DOHH2 (cell line): ENCODE measurements at regions not wholly inside any gene's neighbourhood (a gene's known extent, or its start where the extent isn't known, plus 50 kb on each side); places are given as distances from the start of the nearest gene placed in this dataset.

ENCODE experiments used
- H3F3A ChIP-seq: fragments of 200-600 bp; sonication (generic), shearing (Covaris generic); 2 replicates; pipeline ENCODE4 v1.6.0; 2016; ENCODE audit warnings: antibody characterized with exemption, mild to moderate bottlenecking; ENCODE audit not compliant: control insufficient read depth, insufficient read depth
- H3K27ac ChIP-seq: fragments of 200-600 bp; sonication (generic); 2 replicates; pipeline ENCODE4 v1.5.1; 2014; ENCODE audit warnings: low read depth, mild to moderate bottlenecking, low read length, moderate library complexity
- H3K27me3 ChIP-seq: fragments of 200-600 bp; sonication (generic); 2 replicates; pipeline ENCODE4 v1.6.1; 2014; ENCODE audit warnings: mild to moderate bottlenecking, low read length, mixed read lengths; ENCODE audit not compliant: control insufficient read depth
- H3K36me3 ChIP-seq: fragments of 200-600 bp; sonication (generic); 2 replicates; pipeline ENCODE4 v1.6.1; 2014; ENCODE audit warnings: mild to moderate bottlenecking, low read length, moderate library complexity, mixed read lengths; ENCODE audit not compliant: control insufficient read depth
- H3K4me1 ChIP-seq: fragments of 200-600 bp; sonication (generic); 2 replicates; pipeline ENCODE4 v1.6.1; 2014; ENCODE audit warnings: mild to moderate bottlenecking, low read length, mixed read lengths; ENCODE audit not compliant: control insufficient read depth
- H3K4me2 ChIP-seq: fragments of 200-600 bp; sonication (generic); 2 replicates; pipeline ENCODE4 v1.6.0; 2014; ENCODE audit warnings: mild to moderate bottlenecking, low read length, moderate library complexity
- H3K4me3 ChIP-seq: fragments of 200-600 bp; sonication (generic); 2 replicates; pipeline ENCODE4 v1.5.1; 2014; ENCODE audit warnings: mild to moderate bottlenecking, low read length, mixed read lengths
- H3K79me2 ChIP-seq: fragments of 200-600 bp; sonication (generic); 2 replicates; pipeline ENCODE4 v1.6.1; 2014; ENCODE audit warnings: mild to moderate bottlenecking, low read length, mixed read lengths; ENCODE audit not compliant: control insufficient read depth
- H3K9me2 ChIP-seq: fragments of 200-600 bp; sonication (generic); replicated peaks from 2 replicates; pipeline ENCODE4 v1.6.1; 2014; ENCODE audit warnings: mild to moderate bottlenecking, low read length, mixed read lengths; ENCODE audit not compliant: control insufficient read depth
- H3K9me3 ChIP-seq: fragments of 200-600 bp; sonication (generic); 2 replicates; pipeline ENCODE4 v1.6.1; 2014; ENCODE audit warnings: antibody characterized with exemption, low read length, mixed read lengths; ENCODE audit not compliant: control insufficient read depth, insufficient read depth
- H4K20me1 ChIP-seq: fragments of 200-600 bp; sonication (generic); 2 replicates; pipeline ENCODE4 v1.6.0; 2014; ENCODE audit warnings: low read depth, mild to moderate bottlenecking, antibody characterized with exemption, low read length, moderate library complexity; ENCODE audit not compliant: control insufficient read depth, insufficient read depth
- EZH2phosphoT487 ChIP-seq: fragments of 200-600 bp; sonication (generic); IDR thresholded peaks from 2 replicates; pipeline ENCODE4 v1.6.1; 2017; ENCODE audit warnings: borderline replicate concordance, mild to moderate bottlenecking, antibody characterized with exemption, low read length, moderate library complexity, mixed read lengths
- TF ChIP-seq, protein P1 (sequence below): fragments of 200-600 bp; sonication (generic); IDR thresholded peaks from one replicate; pipeline ENCODE4 v1.5.1; 2014; ENCODE audit warnings: antibody characterized with exemption, mild to moderate bottlenecking, low read depth, low read length; ENCODE audit not compliant: poor library complexity, severe bottlenecking

DNA sequence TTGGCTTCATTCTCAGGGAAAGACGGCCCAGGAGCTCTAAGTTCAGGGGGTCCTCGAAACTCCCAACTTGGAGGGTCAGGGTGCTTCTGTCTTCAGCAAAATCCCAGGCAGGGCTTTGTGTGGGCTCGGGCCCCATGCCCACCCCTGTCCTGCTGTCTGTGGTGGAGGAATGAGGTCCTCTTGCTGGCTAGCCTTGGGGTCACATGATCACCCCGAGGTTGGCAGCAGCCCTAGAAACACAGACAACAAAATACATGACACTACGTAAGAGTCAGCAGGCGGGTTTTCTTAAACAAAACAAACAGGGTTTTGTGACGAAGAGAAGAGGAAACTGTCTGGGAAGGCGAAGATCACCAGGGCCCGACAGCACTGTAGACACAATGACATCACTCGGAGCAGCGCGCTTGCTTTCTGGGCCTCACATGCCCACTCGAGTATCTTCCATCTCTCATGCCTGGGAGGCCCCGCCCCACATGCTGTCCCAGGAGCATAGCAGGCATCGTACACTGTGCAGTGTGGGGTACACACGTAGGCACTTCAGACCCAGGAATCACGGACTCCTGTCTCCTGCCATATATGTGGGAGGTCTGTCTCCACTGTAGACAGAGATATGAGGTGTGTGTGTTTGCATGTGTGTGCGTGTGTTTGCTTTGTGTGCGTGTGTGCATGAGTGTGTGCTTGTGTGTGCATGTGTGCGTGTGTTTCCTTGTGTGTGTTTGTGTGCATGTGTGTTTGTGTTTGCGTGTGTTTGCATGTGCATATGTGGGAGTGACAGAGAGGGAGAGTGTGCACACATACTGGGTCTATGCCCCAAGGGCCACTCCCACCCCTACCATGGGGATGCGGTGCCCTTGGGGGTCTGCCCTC is 94.7 kb downstream of the SIK1 start:
- no peak overlapping the region for H3K27ac ChIP-seq
- H3F3A ChIP-seq = no peaks in the 10 kb centered on the region
- H3K9me2 ChIP-seq = no peaks in the 10 kb centered on the region
- TF ChIP-seq EZH2phosphoT487 = no peak
- TF ChIP-seq, protein P1, sequence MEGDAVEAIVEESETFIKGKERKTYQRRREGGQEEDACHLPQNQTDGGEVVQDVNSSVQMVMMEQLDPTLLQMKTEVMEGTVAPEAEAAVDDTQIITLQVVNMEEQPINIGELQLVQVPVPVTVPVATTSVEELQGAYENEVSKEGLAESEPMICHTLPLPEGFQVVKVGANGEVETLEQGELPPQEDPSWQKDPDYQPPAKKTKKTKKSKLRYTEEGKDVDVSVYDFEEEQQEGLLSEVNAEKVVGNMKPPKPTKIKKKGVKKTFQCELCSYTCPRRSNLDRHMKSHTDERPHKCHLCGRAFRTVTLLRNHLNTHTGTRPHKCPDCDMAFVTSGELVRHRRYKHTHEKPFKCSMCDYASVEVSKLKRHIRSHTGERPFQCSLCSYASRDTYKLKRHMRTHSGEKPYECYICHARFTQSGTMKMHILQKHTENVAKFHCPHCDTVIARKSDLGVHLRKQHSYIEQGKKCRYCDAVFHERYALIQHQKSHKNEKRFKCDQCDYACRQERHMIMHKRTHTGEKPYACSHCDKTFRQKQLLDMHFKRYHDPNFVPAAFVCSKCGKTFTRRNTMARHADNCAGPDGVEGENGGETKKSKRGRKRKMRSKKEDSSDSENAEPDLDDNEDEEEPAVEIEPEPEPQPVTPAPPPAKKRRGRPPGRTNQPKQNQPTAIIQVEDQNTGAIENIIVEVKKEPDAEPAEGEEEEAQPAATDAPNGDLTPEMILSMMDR = no peak
- no peaks in the 10 kb centered on the region for H3K36me3 ChIP-seq
- no peaks in the 10 kb centered on the region for H3K27me3 ChIP-seq
- H3K79me2 ChIP-seq = no peaks in the 10 kb centered on the region
- peaks cover 3% of the 10 kb centered on the region; the same call in 1 of the 2 replicates for H3K4me1 ChIP-seq
- no peak overlapping the region for H3K4me3 ChIP-seq
- H3K4me2 ChIP-seq = no peak overlapping the region
- H3K9me3 ChIP-seq = peaks cover 8% of the 10 kb centered on the region; the same call in 1 of the 2 replicates
- no peaks in the 10 kb centered on the region for H4K20me1 ChIP-seq

DNA sequence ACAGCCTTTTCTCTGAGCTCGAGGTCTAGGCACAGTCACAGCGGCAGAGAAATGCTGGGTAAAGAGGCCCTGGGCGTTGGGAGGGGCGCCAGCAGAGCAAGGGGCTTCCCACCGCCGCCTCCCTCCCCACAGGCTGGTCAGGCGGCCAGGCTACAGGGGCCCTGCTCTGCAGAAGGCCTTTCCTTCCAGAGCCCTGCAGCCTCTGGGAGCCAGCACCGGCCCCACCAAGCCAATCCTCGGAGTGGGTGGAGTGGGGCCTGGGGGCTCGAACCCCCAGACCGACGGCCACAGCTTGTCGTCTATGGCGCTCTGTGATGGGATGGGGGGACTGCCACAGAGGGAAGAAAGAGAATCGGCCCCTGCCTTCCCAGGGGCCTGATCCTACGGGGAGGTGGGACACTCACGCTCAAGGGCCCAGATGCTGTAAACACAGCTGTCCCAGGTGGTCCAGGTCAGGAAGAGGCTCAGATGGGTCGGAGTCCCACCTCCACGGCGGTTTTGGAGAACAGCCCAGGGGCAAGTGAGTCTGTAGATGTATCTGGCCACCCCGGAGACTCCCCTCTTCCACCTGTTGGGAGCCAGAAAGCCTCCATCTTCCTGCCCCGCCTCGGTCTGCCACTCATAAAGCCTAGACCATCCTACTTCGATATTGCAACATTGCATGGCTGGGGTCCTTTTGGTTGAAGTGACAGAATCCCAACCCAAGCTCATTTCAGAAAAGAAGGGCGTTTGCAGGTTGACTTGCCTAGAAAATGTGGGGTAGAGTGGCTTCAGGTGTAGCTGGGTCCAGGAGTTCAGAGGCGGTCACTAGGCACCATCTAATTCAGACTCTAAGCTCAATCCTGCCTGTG is 95.6 kb downstream of the SIK1 start:
- H3F3A ChIP-seq = no peaks in the 10 kb centered on the region
- H3K4me3 ChIP-seq = no peak overlapping the region
- no peak overlapping the region for H3K4me2 ChIP-seq
- no peak for TF ChIP-seq EZH2phosphoT487
- TF ChIP-seq, protein P1 = no peak
- H3K79me2 ChIP-seq = no peaks in the 10 kb centered on the region
- peaks cover 10% of the 10 kb centered on the region for H3K4me1 ChIP-seq
- H3K36me3 ChIP-seq = no peaks in the 10 kb centered on the region
- no peaks in the 10 kb centered on the region for H3K27me3 ChIP-seq
- H3K9me3 ChIP-seq = peaks cover 6% of the 10 kb centered on the region; the same call in 1 of the 2 replicates
- no peak overlapping the region for H3K27ac ChIP-seq
- H4K20me1 ChIP-seq = no peaks in the 10 kb centered on the region
- H3K9me2 ChIP-seq = no peaks in the 10 kb centered on the region

DNA sequence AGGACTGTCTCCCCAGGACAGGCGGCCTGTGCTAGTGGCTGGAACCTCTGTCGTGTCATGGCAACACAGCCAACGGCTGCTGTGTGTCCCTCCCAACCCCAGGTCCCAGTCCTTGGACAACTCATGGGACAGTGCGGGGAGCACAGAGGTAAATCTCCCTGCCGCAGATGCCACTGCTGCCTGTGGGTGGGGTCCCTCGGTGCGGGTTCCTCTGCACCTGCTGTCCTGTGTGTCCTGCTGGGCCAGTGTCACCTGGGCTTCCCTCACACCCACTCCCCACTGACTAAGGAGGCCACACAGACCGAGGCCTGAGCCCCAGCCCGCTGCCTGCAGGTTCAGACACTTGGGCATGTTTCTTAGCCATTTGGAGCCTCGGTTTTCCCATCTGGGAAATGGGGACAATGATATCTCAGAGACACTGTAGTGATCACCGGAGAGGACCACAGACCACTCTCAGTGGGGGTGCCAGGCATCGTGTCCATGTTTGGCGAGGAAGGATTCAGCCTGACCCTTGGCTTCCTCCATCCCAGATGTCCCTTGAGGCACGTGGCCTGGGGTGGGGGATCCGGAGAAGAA is 96.5 kb downstream of the SIK1 start:
- Histone ChIP-seq H3K4me1 (peaks cover 18% of the 10 kb centered on the region), H3K36me3 (no peaks in the 10 kb centered on the region), H3F3A (no peaks in the 10 kb centered on the region), H3K4me3 (no peak overlapping the region), H3K9me2 (no peaks in the 10 kb centered on the region), H3K27ac (no peak overlapping the region), H3K4me2 (no peak overlapping the region), H4K20me1 (no peaks in the 10 kb centered on the region), H3K79me2 (no peaks in the 10 kb centered on the region), H3K9me3 (0 out of 2 replicates have a peak, but pooled peaks cover under 1% of the 10 kb centered on the region), H3K27me3 (no peaks in the 10 kb centered on the region)
- TF ChIP-seq EZH2phosphoT487 = no peak
- TF ChIP-seq, protein P1 = no peak
